HEK293 (cell line): ENCODE measurements at regions not wholly inside any gene's neighbourhood (a gene's known extent, or its start where the extent isn't known, plus 50 kb on each side); places are given as distances from the start of the nearest gene placed in this dataset.
"Not testable (repeated sequence)": the region's sequence is repeated elsewhere in the genome, so short reads cannot be mapped to it uniquely, and the experiment has no call there.

Experiments
- PRDM10 ChIP-seq: fragments of 450-650 bp; formaldehyde crosslinking; IDR thresholded peaks from 2 replicates; pipeline ENCODE4 v1.5.1; 2016; ENCODE audit warnings: missing biosample characterization, missing genetic modification characterization
- ZBTB20 ChIP-seq: fragments of 450-650 bp; formaldehyde crosslinking; IDR thresholded peaks from 2 replicates; pipeline ENCODE4 v1.5.1; 2016; ENCODE audit warnings: missing biosample characterization, missing genetic modification characterization
- ZBTB21 ChIP-seq: fragments of 450-650 bp; formaldehyde crosslinking; IDR thresholded peaks from 2 replicates; pipeline ENCODE4 v1.5.1; 2017; ENCODE audit warnings: missing biosample characterization, missing genetic modification characterization
- ZBTB48 ChIP-seq: fragments of 450-650 bp; formaldehyde crosslinking; IDR thresholded peaks from 2 replicates; pipeline ENCODE4 v1.5.1; 2016; ENCODE audit warnings: missing biosample characterization, missing genetic modification characterization
- ZNF10 ChIP-seq: fragments of 450-650 bp; formaldehyde crosslinking; IDR thresholded peaks from 2 replicates; pipeline ENCODE4 v1.5.1; 2017; ENCODE audit warnings: missing biosample characterization, missing genetic modification characterization
- ZNF140 ChIP-seq: fragments of 450-650 bp; formaldehyde crosslinking; IDR thresholded peaks from 2 replicates; pipeline ENCODE4 v1.5.1; 2016; ENCODE audit warnings: missing biosample characterization, missing genetic modification characterization
- ZNF701 ChIP-seq: fragments of 450-650 bp; formaldehyde crosslinking; IDR thresholded peaks from 2 replicates; pipeline ENCODE4 v1.5.1; 2016; ENCODE audit warnings: missing biosample characterization, missing genetic modification characterization
- ZNF837 ChIP-seq: fragments of 450-650 bp; formaldehyde crosslinking; IDR thresholded peaks from 2 replicates; pipeline ENCODE4 v1.5.1; 2016; ENCODE audit warnings: missing biosample characterization, missing genetic modification characterization
- TF ChIP-seq, protein P1 (sequence below): fragments of 450-650 bp; formaldehyde crosslinking; IDR thresholded peaks from 2 replicates; pipeline ENCODE4 v1.5.1; 2016; ENCODE audit warnings: missing biosample characterization, missing genetic modification characterization

GRCh38 chr6:144692050-144692449, 406.9 kb downstream of the UTRN start:
- not testable (repeated sequence) for TF ChIP-seq ZNF837; ZNF701 (tag by site-specific recombination); ZNF10 (tag by site-specific recombination); ZBTB20 (tag by site-specific recombination); ZBTB21; ZBTB48 (tag by site-specific recombination); PRDM10; ZNF140 (tag by site-specific recombination)
- TF ChIP-seq, protein P1, sequence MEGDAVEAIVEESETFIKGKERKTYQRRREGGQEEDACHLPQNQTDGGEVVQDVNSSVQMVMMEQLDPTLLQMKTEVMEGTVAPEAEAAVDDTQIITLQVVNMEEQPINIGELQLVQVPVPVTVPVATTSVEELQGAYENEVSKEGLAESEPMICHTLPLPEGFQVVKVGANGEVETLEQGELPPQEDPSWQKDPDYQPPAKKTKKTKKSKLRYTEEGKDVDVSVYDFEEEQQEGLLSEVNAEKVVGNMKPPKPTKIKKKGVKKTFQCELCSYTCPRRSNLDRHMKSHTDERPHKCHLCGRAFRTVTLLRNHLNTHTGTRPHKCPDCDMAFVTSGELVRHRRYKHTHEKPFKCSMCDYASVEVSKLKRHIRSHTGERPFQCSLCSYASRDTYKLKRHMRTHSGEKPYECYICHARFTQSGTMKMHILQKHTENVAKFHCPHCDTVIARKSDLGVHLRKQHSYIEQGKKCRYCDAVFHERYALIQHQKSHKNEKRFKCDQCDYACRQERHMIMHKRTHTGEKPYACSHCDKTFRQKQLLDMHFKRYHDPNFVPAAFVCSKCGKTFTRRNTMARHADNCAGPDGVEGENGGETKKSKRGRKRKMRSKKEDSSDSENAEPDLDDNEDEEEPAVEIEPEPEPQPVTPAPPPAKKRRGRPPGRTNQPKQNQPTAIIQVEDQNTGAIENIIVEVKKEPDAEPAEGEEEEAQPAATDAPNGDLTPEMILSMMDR (tag by site-specific recombination), result not testable (repeated sequence)
